ENCODE measurements at regions not wholly inside any gene's neighbourhood (a gene's known extent, or its start where the extent isn't known, plus 50 kb on each side); places are given as distances from the start of the nearest gene placed in this dataset.

DNA sequence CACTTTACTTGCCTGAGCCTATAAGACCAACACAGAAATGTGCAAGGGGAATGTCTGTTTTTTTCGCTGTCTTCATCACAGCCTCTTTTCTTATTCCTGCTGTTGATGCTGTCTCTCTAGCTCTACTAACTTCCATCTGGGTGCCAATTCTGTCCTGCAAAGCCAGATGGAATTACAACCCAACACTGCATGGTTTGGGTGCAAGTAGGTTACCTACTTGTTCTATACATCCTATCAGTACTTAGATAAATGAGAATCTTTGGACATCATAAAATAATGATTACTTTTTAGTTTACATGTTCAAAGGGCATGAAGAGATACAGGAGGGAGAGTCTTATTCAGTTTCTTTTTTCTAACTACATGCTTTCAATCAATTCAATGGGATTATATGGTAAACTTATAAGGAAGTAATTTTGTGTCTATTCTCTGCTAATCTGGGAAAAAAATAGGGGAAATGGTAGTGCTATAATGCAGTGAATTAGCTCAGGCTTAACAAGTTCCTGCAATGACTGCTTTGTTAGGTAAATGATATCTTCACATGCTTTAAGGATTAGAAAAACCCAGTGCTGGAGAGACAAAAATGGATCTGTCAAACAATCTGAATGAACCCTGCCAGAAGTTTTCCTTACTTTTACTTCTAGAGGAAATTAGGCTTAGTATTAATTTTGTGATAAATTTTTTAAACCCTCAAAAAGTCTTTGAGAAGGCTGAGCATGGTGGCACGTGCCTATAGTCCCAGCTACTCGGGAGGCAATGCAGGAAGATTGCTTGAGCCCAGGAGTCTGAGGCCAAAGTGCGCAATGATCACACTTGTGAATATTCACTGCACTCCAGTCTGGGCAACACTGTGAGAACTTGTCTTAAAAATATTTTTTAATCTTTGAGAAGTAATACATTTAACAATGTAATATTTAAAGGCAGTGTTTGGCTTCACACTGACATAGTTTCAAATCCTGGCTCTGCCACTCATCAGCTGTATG lies 86.5 kb upstream of the E2F3 start:
- no peak for TF ChIP-seq EZH2 (IDR thresholded peaks at IDR 0.05; ENCODE audit: low read depth)
- TF ChIP-seq, protein P1, sequence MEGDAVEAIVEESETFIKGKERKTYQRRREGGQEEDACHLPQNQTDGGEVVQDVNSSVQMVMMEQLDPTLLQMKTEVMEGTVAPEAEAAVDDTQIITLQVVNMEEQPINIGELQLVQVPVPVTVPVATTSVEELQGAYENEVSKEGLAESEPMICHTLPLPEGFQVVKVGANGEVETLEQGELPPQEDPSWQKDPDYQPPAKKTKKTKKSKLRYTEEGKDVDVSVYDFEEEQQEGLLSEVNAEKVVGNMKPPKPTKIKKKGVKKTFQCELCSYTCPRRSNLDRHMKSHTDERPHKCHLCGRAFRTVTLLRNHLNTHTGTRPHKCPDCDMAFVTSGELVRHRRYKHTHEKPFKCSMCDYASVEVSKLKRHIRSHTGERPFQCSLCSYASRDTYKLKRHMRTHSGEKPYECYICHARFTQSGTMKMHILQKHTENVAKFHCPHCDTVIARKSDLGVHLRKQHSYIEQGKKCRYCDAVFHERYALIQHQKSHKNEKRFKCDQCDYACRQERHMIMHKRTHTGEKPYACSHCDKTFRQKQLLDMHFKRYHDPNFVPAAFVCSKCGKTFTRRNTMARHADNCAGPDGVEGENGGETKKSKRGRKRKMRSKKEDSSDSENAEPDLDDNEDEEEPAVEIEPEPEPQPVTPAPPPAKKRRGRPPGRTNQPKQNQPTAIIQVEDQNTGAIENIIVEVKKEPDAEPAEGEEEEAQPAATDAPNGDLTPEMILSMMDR (conservative IDR thresholded peaks at IDR 0.05) = no peak
